GM19043 (cell line): ENCODE measurements at regions not wholly inside any gene's neighbourhood (a gene's known extent, or its start where the extent isn't known, plus 50 kb on each side); places are given as distances from the start of the nearest gene placed in this dataset.

Experiments used
- ATAC-seq: cut with Tn5 transposase; IDR thresholded peaks from one replicate; pipeline ENCODE4 v1.9.1; 2021; ENCODE audit warnings: low read depth; ENCODE audit not compliant: unreplicated experiment

DNA sequence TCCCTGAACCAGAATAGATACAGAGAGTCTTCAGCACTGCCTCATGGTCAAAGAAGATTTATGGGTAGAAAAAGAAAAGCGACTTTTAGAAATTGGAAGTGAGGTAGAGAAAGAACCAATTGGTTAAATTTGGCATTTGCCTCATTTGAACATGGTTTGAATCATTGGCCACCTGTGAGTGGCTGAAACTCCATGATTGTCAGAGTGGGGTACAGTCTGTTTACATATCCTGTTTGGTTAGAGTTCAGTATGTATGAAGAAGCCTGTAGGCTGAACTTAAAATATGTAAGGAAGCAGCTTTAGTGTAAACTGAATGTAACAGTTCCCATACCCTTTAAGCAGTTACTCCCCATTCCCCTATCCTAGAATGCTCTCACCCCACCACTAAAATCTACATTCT is 76.0 kb upstream of the CTSO start:
- no peak for ATAC-seq

DNA sequence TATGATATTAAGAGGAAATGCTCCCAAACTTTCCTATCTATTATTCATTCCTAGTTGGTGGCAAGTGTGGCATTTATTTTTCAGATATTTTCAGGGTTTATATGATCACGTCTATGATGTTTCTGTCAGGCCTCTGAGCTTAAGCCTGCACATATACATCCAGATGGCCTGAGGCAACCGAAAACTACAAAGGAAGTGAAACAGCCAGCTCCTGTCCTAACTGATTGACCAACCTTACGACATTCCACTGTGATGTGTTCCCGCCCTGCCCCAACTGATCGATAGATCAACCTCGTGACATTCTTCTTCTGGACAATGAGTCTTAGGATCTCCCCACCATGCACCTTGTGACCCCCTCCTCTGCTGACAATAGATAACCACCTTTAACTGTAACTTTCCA is 67.6 kb upstream of the CTSO start:
- no peak for ATAC-seq

DNA sequence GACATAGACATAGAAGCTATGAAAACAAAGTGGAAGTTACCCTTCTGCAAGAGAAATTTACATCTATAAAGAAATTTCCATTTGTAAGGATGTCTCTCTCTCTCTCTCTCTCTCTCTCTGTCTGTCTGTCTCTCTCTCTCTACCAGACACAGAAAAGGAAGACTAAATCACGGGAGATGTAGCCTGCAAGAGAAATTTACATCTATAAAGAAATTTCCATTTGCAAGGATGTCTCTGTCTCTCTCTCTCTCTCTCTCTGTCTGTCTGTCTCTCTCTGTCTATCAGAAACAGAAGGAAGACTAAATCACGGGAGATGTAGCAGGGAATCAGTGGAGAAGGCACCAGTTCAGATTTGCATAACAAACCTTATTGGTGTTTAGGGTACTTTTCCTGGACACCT is 65.6 kb upstream of the CTSO start:
- no peak for ATAC-seq

DNA sequence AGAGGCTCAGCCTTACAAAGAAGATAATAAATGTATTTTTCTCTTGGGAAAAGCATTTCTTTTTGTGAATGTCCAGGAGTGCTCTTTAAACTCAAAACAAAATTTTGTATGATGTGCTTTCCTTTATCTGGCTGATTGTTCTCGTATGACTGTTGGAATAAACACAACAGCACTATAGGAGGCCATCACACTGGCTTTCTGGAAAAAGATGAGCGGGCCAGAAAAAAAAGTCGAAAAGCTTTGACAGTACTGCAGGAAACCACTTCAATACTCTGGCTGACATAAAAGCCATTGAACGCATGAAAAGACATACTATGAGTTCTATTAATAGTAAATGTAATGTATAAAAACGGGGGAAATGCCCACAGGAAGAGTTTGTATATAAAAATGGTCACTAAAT is 64.7 kb upstream of the CTSO start:
- ATAC-seq = no peak

DNA sequence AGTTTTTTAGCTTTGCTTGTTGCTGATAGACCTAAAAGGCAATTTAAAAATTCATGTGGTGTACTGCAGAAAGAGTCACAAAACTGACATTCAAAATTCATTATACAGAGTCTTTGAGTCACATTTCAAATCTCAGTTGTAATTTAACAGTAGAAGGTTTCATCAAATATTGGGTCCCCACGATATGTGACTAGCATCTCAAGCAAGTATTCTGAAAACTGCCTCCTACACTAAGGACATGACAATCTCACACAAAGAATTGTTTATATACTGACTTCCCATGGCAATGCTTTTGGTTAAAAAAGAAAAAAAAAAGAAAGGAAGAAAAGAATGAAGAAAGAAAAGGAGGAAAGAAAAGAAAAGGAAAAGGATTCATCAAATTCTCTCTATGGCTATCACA is 62.1 kb upstream of the CTSO start:
- ATAC-seq = no peak

DNA sequence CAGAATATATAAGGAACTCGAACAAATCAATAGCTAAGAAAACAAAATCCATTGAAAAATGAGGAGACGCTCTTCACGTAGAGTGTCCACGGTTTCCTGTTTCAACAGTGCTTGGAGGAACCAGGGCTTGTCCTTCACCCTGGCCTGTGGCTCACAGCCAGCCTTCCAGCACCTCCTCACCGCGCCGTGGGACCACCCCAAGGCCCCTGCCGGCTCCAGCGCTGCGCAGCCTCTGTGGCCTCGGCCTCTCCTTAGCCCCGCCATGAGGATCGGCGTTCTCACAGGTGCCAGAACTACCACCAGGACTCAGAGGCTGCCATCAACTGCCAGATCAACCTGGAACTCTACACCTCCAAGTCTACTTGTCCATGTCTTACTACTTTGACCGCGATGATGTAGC is 52.5 kb upstream of the CTSO start:
- no peak for ATAC-seq
